IMR-90 (cell line): ENCODE measurements at regions not wholly inside any gene's neighbourhood (a gene's known extent, or its start where the extent isn't known, plus 50 kb on each side); places are given as distances from the start of the nearest gene placed in this dataset.

Experiments
- BHLHE40 ChIP-seq: fragments of 150-350 bp; IDR thresholded peaks from 2 replicates; pipeline ENCODE4 v1.6.1; 2016; ENCODE audit warnings: mild to moderate bottlenecking, low read depth, low read length
- MAFK ChIP-seq: IDR thresholded peaks from 2 replicates; pipeline ENCODE4 v1.6.1; 2012; ENCODE audit warnings: low read depth, low read length, improper control_type of control experiment
- POLR2A ChIP-seq: IDR thresholded peaks from 2 replicates; pipeline ENCODE4 v1.6.1; 2012; ENCODE audit warnings: mild to moderate bottlenecking, low read depth, low read length
- RAD21 ChIP-seq: IDR thresholded peaks from 2 replicates; pipeline ENCODE4 v1.6.1; 2012; ENCODE audit warnings: low read length, improper control_type of control experiment
- RCOR1 ChIP-seq: IDR thresholded peaks from 2 replicates; pipeline ENCODE4 v1.6.1; 2012; ENCODE audit warnings: mild to moderate bottlenecking, low read length, improper control_type of control experiment; ENCODE audit not compliant: insufficient replicate concordance
- SMC3 ChIP-seq: fragments of 150-350 bp; IDR thresholded peaks from 2 replicates; pipeline ENCODE4 v1.6.1; 2016; ENCODE audit warnings: low read depth, mild to moderate bottlenecking, antibody characterized with exemption, low read length, moderate library complexity
- TF ChIP-seq, protein P1 (sequence below): conservative IDR thresholded peaks from 2 replicates; pipeline ENCODE4 v1.5.1; 2012; ENCODE audit warnings: mild to moderate bottlenecking, low read depth, low read length, improper control_type of control experiment
- TF ChIP-seq, protein P2 (sequence below): fragments of 150-350 bp; IDR thresholded peaks from 2 replicates; pipeline ENCODE4 v1.6.1; 2017; ENCODE audit warnings: mild to moderate bottlenecking, antibody characterized with exemption, low read length, low read depth

- TF ChIP-seq BHLHE40, result no peak
- TF ChIP-seq, protein P1, sequence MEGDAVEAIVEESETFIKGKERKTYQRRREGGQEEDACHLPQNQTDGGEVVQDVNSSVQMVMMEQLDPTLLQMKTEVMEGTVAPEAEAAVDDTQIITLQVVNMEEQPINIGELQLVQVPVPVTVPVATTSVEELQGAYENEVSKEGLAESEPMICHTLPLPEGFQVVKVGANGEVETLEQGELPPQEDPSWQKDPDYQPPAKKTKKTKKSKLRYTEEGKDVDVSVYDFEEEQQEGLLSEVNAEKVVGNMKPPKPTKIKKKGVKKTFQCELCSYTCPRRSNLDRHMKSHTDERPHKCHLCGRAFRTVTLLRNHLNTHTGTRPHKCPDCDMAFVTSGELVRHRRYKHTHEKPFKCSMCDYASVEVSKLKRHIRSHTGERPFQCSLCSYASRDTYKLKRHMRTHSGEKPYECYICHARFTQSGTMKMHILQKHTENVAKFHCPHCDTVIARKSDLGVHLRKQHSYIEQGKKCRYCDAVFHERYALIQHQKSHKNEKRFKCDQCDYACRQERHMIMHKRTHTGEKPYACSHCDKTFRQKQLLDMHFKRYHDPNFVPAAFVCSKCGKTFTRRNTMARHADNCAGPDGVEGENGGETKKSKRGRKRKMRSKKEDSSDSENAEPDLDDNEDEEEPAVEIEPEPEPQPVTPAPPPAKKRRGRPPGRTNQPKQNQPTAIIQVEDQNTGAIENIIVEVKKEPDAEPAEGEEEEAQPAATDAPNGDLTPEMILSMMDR, result no peak
- TF ChIP-seq POLR2A, result peak; percentile 90
- TF ChIP-seq MAFK, result no peak
- no peak for TF ChIP-seq RAD21
- no peak for TF ChIP-seq RCOR1
- TF ChIP-seq, protein P2, sequence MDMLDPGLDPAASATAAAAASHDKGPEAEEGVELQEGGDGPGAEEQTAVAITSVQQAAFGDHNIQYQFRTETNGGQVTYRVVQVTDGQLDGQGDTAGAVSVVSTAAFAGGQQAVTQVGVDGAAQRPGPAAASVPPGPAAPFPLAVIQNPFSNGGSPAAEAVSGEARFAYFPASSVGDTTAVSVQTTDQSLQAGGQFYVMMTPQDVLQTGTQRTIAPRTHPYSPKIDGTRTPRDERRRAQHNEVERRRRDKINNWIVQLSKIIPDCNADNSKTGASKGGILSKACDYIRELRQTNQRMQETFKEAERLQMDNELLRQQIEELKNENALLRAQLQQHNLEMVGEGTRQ, result no peak
- TF ChIP-seq SMC3, result no peak
Measured at GRCh38 chr6:26270903-26271667, 93.9 kb upstream of the BTN3A2 start.
